GM12892 (cell line): ENCODE measurements at regions not wholly inside any gene's neighbourhood (a gene's known extent, or its start where the extent isn't known, plus 50 kb on each side); places are given as distances from the start of the nearest gene placed in this dataset.

Experiments used
- POLR2A ChIP-seq: IDR thresholded peaks from 2 replicates; pipeline ENCODE4 v1.6.1; 2011; ENCODE audit warnings: low read depth, low read length, control low read depth
- POLR2AphosphoS5 ChIP-seq: IDR thresholded peaks from 2 replicates; pipeline ENCODE4 v1.6.1; 2011; ENCODE audit warnings: low read depth, low read length, control low read depth
- TAF1 ChIP-seq: IDR thresholded peaks from 2 replicates; pipeline ENCODE4 v1.6.1; 2011; ENCODE audit warnings: low read depth, mild to moderate bottlenecking, control low read depth, low read length, borderline replicate concordance

DNA sequence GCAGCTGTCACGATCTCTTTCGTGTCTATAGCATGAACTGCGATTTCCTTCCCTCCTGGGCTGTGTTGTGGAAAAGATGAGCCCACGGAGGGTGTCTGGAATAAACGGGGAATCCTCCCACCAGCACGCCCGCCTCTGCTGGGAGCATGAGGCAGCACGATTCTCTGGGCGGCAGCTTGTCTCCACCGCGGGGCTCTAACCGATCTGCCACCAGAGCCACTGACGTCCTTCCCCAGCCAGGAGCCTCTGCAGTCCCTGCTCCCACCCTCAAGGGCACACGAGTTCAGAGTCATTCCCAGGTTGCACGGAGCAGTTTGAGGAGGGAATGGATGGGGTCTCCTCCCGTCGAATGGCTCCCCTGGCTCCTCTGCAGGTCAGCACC, 197.6 kb downstream of the DLL1 start:
- no peak for TF ChIP-seq POLR2A
- no peak for TF ChIP-seq POLR2AphosphoS5
- TF ChIP-seq TAF1: no peak
